ENCODE measurements at regions not wholly inside any gene's neighbourhood (a gene's known extent, or its start where the extent isn't known, plus 50 kb on each side); places are given as distances from the start of the nearest gene placed in this dataset.

DNA sequence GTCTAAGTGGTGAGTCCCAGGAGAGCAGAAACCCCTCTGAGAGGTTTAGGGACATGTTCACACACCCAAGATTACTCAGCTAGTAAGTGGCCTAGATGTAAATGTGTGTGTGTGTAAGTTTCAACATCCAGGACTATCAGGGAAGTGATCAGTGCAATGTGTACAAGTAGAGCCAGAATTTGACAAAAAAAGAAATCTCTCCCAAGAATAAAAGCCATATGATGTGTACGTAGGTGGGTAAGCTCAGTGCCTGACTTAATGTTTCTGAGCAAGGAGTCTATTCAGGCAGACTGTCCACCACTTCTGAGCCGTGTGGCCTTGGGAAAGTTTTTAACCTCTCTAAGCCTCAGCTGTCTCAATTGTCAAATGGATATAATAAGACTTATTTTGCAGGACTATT lies 133.8 kb upstream of the NAV2 start:
- no peak overlapping the region for H3K4me3 ChIP-seq
- H3K27me3 ChIP-seq (ENCODE audit: insufficient read depth) = no peaks in the 10 kb centered on the region
- no peak overlapping the region for H3K27ac ChIP-seq (ENCODE audit: low read depth)
- no peaks in the 10 kb centered on the region for H3K4me1 ChIP-seq (ENCODE audit: insufficient read depth)
- Mint-ChIP-seq H3K4me3 (no peak overlapping the region), H3K27me3 (ENCODE audit: insufficient read depth, low read depth, poor library complexity) (peaks cover 2% of the 10 kb centered on the region), H3K4me1 (peaks cover 8% of the 10 kb centered on the region; the same call in 2 of the 3 replicates), H3K36me3 (ENCODE audit: low read depth) (no peaks in the 10 kb centered on the region), H3K9me3 (no peaks in the 10 kb centered on the region), H3K27ac (no peak overlapping the region)
- ATAC-seq (no peak), DNase-seq (ENCODE audit: low spot score) (no peak)
- H3K36me3 ChIP-seq (ENCODE audit: insufficient read depth) = no peaks in the 10 kb centered on the region
- H2AFZ ChIP-seq = no peak overlapping the region
- H3F3A ChIP-seq (replicated peaks; ENCODE audit: low read depth) = no peaks in the 10 kb centered on the region
- no peak overlapping the region for H3K4me2 ChIP-seq
- no peaks in the 10 kb centered on the region for H4K20me1 ChIP-seq (replicated peaks; ENCODE audit: insufficient read depth)
- H3K79me2 ChIP-seq (replicated peaks; ENCODE audit: insufficient read depth) = no peaks in the 10 kb centered on the region
- TF ChIP-seq, protein P1, sequence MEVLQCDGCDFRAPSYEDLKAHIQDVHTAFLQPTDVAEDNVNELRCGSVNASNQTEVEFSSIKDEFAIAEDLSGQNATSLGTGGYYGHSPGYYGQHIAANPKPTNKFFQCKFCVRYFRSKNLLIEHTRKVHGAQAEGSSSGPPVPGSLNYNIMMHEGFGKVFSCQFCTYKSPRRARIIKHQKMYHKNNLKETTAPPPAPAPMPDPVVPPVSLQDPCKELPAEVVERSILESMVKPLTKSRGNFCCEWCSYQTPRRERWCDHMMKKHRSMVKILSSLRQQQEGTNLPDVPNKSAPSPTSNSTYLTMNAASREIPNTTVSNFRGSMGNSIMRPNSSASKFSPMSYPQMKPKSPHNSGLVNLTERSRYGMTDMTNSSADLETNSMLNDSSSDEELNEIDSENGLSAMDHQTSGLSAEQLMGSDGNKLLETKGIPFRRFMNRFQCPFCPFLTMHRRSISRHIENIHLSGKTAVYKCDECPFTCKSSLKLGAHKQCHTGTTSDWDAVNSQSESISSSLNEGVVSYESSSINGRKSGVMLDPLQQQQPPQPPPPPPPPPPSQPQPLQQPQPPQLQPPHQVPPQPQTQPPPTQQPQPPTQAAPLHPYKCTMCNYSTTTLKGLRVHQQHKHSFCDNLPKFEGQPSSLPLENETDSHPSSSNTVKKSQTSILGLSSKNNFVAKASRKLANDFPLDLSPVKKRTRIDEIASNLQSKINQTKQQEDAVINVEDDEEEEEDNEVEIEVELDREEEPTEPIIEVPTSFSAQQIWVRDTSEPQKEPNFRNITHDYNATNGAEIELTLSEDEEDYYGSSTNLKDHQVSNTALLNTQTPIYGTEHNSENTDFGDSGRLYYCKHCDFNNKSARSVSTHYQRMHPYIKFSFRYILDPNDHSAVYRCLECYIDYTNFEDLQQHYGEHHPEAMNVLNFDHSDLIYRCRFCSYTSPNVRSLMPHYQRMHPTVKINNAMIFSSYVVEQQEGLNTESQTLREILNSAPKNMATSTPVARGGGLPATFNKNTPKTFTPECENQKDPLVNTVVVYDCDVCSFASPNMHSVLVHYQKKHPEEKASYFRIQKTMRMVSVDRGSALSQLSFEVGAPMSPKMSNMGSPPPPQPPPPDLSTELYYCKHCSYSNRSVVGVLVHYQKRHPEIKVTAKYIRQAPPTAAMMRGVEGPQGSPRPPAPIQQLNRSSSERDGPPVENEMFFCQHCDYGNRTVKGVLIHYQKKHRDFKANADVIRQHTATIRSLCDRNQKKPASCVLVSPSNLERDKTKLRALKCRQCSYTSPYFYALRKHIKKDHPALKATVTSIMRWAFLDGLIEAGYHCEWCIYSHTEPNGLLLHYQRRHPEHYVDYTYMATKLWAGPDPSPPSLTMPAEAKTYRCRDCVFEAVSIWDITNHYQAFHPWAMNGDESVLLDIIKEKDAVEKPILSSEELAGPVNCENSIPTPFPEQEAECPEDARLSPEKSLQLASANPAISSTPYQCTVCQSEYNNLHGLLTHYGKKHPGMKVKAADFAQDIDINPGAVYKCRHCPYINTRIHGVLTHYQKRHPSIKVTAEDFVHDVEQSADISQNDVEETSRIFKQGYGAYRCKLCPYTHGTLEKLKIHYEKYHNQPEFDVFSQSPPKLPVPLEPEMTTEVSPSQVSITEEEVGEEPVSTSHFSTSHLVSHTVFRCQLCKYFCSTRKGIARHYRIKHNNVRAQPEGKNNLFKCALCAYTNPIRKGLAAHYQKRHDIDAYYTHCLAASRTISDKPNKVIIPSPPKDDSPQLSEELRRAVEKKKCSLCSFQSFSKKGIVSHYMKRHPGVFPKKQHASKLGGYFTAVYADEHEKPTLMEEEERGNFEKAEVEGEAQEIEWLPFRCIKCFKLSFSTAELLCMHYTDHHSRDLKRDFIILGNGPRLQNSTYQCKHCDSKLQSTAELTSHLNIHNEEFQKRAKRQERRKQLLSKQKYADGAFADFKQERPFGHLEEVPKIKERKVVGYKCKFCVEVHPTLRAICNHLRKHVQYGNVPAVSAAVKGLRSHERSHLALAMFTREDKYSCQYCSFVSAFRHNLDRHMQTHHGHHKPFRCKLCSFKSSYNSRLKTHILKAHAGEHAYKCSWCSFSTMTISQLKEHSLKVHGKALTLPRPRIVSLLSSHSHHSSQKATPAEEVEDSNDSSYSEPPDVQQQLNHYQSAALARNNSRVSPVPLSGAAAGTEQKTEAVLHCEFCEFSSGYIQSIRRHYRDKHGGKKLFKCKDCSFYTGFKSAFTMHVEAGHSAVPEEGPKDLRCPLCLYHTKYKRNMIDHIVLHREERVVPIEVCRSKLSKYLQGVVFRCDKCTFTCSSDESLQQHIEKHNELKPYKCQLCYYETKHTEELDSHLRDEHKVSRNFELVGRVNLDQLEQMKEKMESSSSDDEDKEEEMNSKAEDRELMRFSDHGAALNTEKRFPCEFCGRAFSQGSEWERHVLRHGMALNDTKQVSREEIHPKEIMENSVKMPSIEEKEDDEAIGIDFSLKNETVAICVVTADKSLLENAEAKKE (CRISPR knock-in tag; IDR thresholded peaks at IDR 0.05) = no peak
- TF ChIP-seq, protein P2, sequence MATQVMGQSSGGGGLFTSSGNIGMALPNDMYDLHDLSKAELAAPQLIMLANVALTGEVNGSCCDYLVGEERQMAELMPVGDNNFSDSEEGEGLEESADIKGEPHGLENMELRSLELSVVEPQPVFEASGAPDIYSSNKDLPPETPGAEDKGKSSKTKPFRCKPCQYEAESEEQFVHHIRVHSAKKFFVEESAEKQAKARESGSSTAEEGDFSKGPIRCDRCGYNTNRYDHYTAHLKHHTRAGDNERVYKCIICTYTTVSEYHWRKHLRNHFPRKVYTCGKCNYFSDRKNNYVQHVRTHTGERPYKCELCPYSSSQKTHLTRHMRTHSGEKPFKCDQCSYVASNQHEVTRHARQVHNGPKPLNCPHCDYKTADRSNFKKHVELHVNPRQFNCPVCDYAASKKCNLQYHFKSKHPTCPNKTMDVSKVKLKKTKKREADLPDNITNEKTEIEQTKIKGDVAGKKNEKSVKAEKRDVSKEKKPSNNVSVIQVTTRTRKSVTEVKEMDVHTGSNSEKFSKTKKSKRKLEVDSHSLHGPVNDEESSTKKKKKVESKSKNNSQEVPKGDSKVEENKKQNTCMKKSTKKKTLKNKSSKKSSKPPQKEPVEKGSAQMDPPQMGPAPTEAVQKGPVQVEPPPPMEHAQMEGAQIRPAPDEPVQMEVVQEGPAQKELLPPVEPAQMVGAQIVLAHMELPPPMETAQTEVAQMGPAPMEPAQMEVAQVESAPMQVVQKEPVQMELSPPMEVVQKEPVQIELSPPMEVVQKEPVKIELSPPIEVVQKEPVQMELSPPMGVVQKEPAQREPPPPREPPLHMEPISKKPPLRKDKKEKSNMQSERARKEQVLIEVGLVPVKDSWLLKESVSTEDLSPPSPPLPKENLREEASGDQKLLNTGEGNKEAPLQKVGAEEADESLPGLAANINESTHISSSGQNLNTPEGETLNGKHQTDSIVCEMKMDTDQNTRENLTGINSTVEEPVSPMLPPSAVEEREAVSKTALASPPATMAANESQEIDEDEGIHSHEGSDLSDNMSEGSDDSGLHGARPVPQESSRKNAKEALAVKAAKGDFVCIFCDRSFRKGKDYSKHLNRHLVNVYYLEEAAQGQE (IDR thresholded peaks at IDR 0.05; ENCODE audit: unreplicated experiment) = no peak
- no peak for TF ChIP-seq ZNF114 (CRISPR knock-in tag; IDR thresholded peaks at IDR 0.05)
- no peak for TF ChIP-seq CREB1 (CRISPR knock-in tag; IDR thresholded peaks at IDR 0.05; ENCODE audit: low read depth)
- TF ChIP-seq EZH2phosphoT487 (IDR thresholded peaks at IDR 0.05; ENCODE audit: unreplicated experiment) = no peak
- TF ChIP-seq, protein P3, sequence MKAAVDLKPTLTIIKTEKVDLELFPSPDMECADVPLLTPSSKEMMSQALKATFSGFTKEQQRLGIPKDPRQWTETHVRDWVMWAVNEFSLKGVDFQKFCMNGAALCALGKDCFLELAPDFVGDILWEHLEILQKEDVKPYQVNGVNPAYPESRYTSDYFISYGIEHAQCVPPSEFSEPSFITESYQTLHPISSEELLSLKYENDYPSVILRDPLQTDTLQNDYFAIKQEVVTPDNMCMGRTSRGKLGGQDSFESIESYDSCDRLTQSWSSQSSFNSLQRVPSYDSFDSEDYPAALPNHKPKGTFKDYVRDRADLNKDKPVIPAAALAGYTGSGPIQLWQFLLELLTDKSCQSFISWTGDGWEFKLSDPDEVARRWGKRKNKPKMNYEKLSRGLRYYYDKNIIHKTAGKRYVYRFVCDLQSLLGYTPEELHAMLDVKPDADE (IDR thresholded peaks at IDR 0.05) = no peak
- no peak for TF ChIP-seq JUNB (IDR thresholded peaks at IDR 0.05; ENCODE audit: unreplicated experiment)
- TF ChIP-seq, protein P4, sequence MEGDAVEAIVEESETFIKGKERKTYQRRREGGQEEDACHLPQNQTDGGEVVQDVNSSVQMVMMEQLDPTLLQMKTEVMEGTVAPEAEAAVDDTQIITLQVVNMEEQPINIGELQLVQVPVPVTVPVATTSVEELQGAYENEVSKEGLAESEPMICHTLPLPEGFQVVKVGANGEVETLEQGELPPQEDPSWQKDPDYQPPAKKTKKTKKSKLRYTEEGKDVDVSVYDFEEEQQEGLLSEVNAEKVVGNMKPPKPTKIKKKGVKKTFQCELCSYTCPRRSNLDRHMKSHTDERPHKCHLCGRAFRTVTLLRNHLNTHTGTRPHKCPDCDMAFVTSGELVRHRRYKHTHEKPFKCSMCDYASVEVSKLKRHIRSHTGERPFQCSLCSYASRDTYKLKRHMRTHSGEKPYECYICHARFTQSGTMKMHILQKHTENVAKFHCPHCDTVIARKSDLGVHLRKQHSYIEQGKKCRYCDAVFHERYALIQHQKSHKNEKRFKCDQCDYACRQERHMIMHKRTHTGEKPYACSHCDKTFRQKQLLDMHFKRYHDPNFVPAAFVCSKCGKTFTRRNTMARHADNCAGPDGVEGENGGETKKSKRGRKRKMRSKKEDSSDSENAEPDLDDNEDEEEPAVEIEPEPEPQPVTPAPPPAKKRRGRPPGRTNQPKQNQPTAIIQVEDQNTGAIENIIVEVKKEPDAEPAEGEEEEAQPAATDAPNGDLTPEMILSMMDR (conservative IDR thresholded peaks at IDR 0.05; ENCODE audit: low read depth in 2 of 2) = no peak
- TF ChIP-seq ZNF331 (CRISPR knock-in tag; IDR thresholded peaks at IDR 0.05; ENCODE audit: low read depth) = no peak
- no peak for TF ChIP-seq NANOG (IDR thresholded peaks at IDR 0.05; ENCODE audit: borderline replicate concordance)
- TF ChIP-seq STAT1 (IDR thresholded peaks at IDR 0.05; ENCODE audit: unreplicated experiment) = no peak
- no peak for TF ChIP-seq POLR2AphosphoS5 (IDR thresholded peaks at IDR 0.05; ENCODE audit: low read depth)
- TF ChIP-seq EZH2 (IDR thresholded peaks at IDR 0.05; ENCODE audit: low read depth, unreplicated experiment) = no peak
- H3K9me2 ChIP-seq (ENCODE audit: insufficient read depth) = no peaks in the 10 kb centered on the region
